MM.1S (cell line): ENCODE measurements at regions not wholly inside any gene's neighbourhood (a gene's known extent, or its start where the extent isn't known, plus 50 kb on each side); places are given as distances from the start of the nearest gene placed in this dataset.

Source experiments
- EZH2phosphoT487 ChIP-seq: fragments of 300-600 bp; sonication (generic); IDR thresholded peaks from 2 replicates; pipeline ENCODE4 v1.6.1; 2018; ENCODE audit warnings: antibody characterized with exemption, low read length
- TF ChIP-seq, protein P1 (sequence below): fragments of 300-600 bp; sonication (generic); IDR thresholded peaks from 2 replicates; pipeline ENCODE4 v1.5.1; 2016; ENCODE audit warnings: antibody characterized with exemption, low read length, mixed read lengths

DNA sequence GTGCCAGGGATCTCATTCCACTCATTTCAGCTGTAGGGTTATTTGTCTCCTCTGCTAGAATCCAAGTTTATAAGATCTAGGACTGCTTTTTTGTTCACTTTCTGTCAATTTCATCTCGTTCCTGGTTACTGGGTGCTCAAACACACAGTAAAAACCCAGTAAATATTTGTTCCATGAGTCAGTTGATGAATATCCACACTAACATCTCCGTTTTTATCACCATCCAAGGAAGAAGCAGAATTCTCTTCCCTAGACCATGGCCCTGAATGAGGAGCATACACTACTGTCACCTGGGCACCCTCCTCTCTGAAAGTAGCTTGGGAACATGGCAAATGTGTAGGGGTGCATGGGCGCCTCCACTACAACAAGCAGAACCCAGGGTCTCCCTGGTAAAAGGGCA lies 390.8 kb downstream of the FOXO1 start:
- TF ChIP-seq, protein P1, sequence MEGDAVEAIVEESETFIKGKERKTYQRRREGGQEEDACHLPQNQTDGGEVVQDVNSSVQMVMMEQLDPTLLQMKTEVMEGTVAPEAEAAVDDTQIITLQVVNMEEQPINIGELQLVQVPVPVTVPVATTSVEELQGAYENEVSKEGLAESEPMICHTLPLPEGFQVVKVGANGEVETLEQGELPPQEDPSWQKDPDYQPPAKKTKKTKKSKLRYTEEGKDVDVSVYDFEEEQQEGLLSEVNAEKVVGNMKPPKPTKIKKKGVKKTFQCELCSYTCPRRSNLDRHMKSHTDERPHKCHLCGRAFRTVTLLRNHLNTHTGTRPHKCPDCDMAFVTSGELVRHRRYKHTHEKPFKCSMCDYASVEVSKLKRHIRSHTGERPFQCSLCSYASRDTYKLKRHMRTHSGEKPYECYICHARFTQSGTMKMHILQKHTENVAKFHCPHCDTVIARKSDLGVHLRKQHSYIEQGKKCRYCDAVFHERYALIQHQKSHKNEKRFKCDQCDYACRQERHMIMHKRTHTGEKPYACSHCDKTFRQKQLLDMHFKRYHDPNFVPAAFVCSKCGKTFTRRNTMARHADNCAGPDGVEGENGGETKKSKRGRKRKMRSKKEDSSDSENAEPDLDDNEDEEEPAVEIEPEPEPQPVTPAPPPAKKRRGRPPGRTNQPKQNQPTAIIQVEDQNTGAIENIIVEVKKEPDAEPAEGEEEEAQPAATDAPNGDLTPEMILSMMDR: no peak
- no peak for TF ChIP-seq EZH2phosphoT487
